HG03354 (cell line): ENCODE measurements at regions not wholly inside any gene's neighbourhood (a gene's known extent, or its start where the extent isn't known, plus 50 kb on each side); places are given as distances from the start of the nearest gene placed in this dataset.
"Not testable (repeated sequence)": the region's sequence is repeated elsewhere in the genome, so short reads cannot be mapped to it uniquely, and the experiment has no call there.

Experiments used
- ATAC-seq: cut with Tn5 transposase; IDR thresholded peaks from one replicate; pipeline ENCODE4 v1.9.1; 2021; ENCODE audit warnings: mild to moderate bottlenecking; ENCODE audit not compliant: unreplicated experiment, poor library complexity, severe bottlenecking

- ATAC-seq, result no peak
Measured at GRCh38 chr2:226312155-226312554, 487.5 kb downstream of the IRS1 start.

GRCh38 chr2:226310146-226310545, 489.5 kb downstream of the IRS1 start:
- no peak for ATAC-seq

DNA sequence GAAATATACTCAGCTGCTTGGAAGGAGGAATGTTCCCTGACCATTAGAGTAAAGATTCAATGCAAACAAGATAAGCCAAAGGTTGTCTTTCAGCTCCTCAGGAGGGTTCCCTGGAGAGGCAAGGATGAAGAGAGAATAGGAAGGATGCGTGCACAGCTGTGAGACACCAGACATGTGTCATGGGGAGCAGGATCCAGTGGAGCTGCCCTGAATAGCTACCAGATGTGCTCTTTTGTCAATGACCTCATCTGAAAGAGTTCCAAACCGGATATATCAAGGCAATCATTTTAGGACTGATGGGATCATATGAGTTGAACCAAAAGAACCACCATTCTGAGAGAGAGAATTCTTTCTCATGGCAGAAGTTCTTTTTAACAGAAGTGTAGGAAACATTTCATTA, 490.6 kb downstream of the IRS1 start:
- no peak for ATAC-seq

DNA sequence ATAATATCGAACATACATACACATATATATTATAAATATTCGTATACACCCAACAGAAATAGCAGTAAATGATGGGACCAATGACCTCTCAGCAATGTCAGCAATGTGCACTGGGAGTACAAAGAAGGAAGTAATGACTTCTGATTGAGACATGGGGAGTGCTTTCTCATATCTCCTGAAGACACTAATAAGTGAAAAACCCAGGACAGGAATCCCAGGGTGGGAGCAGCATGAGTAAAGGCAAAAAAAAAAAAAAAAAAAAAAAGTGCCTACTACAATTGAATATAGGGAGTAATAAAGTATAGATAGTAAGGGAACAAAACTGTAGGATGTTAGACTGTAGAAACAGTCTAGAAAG, 491.3 kb downstream of the IRS1 start:
- no peak for ATAC-seq

DNA sequence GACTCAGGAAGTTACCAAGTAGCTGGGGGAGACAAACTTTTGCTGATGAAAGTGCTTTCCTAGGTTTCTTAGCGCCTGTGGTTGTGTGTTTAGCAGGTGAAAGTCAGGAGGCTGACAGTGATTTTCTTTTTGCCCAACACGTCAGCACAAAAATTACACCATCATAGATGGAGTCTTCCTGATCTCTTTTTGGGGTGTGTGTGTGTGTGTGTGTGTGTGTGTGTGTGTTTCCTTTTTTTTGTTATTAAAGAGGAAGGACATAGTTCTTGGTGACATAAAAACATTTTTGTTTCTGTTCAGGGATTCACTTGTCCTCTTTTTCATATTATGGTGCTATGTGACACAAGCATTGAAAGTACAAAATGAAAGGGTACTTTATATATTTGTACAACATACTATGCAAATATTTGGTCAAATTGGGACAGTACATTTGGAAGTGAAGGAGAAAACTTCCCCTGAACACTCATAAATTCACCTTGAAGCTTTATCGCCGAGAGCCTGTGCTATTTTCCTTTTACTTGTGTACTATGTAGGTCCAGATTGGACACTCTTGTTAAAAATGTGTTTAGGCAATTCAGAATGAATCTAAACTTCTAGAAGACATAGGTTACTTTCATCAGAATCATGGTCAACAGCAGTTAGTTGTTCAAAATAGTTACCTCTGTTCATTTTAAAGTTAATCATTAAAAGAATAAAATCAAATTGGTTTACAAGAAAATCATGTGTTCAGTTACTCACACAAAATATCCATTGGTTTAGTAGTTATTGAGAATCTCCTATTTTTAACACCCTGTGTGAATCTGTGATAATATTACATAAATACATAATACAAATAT, 491.9 kb downstream of the IRS1 start:
- no peak for ATAC-seq

DNA sequence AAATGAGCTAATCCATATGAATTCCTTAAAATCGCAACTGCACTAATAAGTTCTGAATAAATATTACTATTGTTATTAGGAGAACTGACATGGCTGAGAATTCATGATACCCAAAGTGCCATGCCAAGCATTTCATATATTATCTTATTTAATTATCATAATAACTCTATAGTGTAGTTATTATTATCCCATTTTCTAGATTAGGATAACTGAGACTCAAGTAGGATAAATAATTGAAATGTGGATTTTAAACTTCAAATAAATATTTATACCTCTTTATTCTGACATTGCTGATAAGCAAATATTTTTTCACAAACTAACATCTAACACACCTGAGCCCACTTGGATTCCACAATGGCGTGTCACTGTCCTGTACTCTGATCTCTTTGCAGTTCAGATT, 492.7 kb downstream of the IRS1 start:
- no peak for ATAC-seq

DNA sequence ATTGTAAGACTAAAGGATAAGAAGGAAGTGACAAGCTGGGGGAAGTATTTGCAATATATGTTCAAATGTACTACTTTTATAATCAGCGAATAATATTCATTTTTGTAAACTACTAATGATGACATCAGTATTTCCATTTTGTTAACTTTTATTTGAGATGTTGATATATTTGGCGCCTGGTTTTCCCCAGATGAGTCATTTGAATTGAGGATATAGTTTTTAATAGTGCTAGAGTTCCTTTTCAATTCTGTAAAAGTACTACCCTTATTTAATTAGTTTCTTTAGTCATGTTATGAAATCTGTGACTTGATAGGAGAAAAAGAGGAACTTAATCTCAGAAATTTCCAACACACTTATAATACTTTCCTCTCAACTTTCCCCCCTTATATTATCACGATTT, 495.3 kb downstream of the IRS1 start:
- no peak for ATAC-seq

GRCh38 chr2:226303707-226304106, 495.9 kb downstream of the IRS1 start:
- ATAC-seq, result no peak

DNA sequence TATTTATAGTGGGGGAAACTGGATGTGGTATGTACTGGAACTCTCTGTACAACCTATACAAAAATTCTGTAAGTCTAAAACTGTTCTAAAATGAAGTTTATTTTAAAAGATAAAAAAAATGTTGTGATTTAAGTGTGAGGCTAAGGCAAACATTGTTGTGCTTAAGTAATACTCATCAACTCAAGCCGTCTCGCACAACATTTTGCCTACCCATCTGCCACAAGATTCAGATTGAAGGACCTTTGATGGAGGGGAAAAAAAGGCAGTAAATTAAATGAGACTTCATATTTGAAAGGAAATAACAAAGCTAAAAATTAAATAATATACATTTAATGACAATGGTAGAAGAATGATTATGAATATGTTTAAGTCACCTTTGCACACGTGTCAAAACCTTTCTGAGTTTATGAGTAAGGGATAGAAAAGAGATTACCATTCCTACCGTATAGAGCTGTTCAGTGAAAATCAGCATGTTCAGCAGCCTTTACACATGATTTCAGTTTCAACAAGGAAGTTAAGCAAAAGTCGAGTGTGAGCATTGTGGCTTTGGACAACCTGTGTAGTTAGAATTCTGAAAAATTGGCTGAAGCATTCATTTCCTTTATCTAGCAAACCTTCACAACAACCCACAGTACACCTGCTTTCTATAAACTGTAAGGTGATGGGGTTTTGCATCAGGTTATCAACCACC, 499.3 kb downstream of the IRS1 start:
- peak; percentile 48 for ATAC-seq

DNA sequence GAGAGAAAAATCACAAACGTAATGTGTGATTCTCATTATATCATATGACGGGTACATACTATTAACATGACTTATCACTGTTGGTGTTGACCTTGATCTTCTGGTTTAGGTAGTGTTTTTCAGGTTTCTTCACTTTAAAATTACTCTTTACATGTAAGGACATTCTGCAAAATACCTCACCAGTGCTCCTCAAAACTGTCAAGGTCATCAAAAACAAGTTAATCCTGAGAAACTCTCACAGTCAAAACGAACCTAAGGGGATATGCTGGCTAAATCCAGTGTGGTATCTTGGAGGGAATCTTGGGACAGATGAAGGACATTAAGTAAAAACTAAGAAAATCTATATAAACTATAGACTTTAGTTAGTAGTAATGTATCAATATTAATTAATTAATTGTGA, 499.8 kb downstream of the IRS1 start:
- ATAC-seq, result no peak

- no peak for ATAC-seq
Measured at GRCh38 chr2:226295681-226296080, 503.9 kb downstream of the IRS1 start.

- ATAC-seq, result no peak
Measured at GRCh38 chr2:226295123-226295522, 504.5 kb downstream of the IRS1 start.

DNA sequence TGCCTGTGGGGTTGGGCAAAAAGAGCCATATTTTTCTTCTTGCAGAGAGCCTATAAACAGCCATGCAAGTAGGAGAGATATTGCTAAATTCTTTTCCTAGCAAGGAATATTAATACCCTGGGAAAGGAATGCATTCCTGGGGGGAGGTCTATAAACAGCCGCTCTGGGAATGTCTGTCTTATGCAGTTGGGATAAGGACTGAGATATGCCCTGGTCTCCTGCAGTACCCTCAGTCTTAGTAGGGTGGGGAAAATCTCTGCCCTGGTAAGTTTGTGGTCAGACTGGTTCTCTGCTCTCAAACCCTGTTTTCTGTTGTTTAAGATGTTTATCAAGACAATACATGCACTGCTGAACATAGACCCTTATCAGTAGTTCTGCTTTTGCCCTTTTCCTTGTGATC, 508.3 kb downstream of the IRS1 start:
- not testable (repeated sequence) for ATAC-seq

- ATAC-seq, result no peak
Measured at GRCh38 chr2:226286916-226287315, 512.7 kb downstream of the IRS1 start.

DNA sequence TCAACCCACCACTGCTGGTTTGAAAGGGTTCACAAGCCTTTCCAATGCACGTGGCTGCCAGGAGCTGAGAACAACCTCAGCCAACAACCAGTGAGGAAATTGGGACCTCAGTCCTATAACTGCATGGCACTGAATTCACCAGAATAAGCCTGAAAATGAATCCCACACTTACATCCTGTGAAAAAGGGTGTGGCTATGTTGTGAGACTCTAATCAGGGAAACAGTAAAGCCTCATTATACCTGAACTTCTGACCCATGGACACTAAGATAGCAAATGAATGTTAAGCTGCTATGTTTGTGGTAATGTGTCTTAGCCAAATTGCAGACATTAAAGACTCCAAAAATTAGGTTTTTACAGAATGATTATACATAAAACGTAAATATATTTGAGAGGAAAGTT, 515.8 kb downstream of the IRS1 start:
- ATAC-seq, result no peak

GRCh38 chr2:226282151-226282550, 517.5 kb downstream of the IRS1 start:
- no peak for ATAC-seq

DNA sequence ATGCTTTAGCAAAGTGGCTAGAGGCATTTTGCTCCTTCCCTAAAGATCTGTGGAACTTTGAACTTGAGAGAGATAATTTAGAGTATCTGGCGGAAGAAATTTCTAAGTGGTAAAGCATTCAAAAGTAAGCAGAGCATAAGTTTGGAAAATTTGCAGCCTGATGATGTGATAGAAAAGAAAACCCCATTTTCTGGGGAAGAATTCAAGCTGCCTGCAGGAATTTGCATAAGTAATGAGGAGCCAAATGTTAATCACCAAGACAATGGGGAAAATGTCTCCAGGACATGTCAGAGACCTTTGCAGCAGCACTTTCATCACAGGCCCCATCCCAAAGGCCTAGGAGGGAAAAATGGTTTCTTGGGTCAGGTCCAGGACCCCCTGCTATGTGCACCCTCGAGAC, 519.5 kb downstream of the IRS1 start:
- not testable (repeated sequence) for ATAC-seq

GRCh38 chr2:226275215-226275614, 524.4 kb downstream of the IRS1 start:
- ATAC-seq, result no peak

DNA sequence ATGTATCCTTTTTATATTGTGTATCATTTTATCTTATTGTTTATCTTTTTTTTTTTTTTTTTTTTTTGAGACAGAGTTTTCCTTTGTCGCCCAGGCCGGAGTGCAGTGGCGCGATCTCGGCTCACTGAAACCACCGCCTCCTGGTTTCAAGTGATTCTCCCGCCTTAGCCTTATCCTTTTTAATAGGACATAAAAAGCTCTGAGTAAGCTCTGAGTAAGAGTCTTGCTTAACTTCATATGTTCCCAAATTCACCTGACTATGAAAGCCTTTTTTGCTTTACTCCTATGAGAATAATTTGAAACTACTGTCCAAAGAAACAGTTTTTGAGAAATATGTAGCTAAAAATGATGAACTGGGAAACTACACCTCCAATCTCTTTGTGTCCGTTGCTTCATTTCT, 525.5 kb downstream of the IRS1 start:
- no peak for ATAC-seq

- no peak for ATAC-seq
Measured at GRCh38 chr2:226273440-226273839, 526.2 kb downstream of the IRS1 start.

DNA sequence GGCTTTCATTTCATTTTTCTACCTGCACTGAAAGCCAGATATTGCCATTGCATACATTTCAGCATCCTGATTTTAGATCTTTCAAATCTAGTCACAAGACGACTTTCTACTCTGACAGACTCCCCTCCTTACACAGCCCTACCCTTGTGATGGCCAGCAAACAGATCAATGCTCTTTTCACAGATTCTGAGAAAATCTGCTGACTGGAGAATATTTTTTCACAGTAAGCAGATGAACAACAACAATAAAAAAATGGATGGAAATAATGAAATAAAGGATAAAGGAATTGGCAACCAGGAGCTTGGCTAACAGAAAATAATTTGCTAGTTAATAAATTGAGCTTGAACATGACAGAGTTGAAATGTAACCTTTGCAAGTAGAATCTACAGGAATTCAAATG, 527.2 kb downstream of the IRS1 start:
- no peak for ATAC-seq
